ENCODE measurements at regions not wholly inside any gene's neighbourhood (a gene's known extent, or its start where the extent isn't known, plus 50 kb on each side); places are given as distances from the start of the nearest gene placed in this dataset.

GRCh38 chr12:22882559-22882958 is 257.6 kb downstream of the ETNK1 start:
- TF ChIP-seq EZH2 (IDR thresholded peaks at IDR 0.05; ENCODE audit: insufficient read depth, poor library complexity, severe bottlenecking) = no peak
- no peak for TF ChIP-seq EZH2phosphoT487 (IDR thresholded peaks at IDR 0.05; ENCODE audit: insufficient read depth, low read depth)

Measured in GM23248 (cell line).